HG03571 (cell line): ENCODE measurements at regions not wholly inside any gene's neighbourhood (a gene's known extent, or its start where the extent isn't known, plus 50 kb on each side); places are given as distances from the start of the nearest gene placed in this dataset.
"Not testable (repeated sequence)": the region's sequence is repeated elsewhere in the genome, so short reads cannot be mapped to it uniquely, and the experiment has no call there.

Source experiments
- ATAC-seq: cut with Tn5 transposase; IDR thresholded peaks from one replicate; pipeline ENCODE4 v1.9.1; 2021; ENCODE audit not compliant: unreplicated experiment

DNA sequence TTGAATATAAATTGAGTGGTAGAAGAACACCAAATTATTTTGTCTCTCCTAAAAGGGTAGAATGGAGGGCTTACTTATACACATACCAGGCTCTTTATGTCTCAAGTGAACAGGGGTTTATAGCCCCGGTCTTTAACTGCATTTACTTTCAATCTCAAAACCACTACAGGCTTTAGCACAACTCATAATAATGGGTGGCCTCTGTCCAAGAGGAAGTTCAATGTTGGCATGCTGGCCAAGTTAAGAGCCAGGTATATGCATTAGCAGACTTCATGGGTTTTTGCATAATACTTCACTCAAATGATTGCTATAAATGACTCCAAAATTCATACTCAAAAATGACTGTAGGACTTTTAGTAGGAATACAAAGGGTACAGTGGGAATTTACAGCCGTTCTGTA lies 118.5 kb upstream of the OTUD4 start:
- ATAC-seq, result no peak

DNA sequence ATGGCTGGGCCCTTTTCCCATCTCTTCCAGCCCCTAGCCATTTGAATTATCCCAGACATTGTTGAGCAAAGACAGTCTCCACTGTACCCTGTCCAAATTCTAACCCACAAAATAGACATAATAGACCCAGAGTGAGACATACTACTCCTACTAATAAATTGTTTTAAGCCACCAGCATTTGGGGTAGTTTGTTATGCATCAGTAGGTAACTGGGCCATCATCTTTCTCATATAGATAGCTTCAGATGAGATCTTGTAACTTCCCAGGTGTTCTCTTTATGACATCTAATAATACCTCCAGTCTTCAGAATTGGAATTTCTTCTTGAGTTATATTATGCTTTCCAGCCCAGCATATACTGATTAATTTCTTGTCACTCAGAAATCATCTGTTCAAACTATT lies 117.2 kb upstream of the OTUD4 start:
- ATAC-seq, result no peak

- ATAC-seq, result no peak
Observed at GRCh38 chr4:145295547-145295946, 115.2 kb upstream of the OTUD4 start.

GRCh38 chr4:145295122-145295521 lies 114.7 kb upstream of the OTUD4 start:
- no peak for ATAC-seq

DNA sequence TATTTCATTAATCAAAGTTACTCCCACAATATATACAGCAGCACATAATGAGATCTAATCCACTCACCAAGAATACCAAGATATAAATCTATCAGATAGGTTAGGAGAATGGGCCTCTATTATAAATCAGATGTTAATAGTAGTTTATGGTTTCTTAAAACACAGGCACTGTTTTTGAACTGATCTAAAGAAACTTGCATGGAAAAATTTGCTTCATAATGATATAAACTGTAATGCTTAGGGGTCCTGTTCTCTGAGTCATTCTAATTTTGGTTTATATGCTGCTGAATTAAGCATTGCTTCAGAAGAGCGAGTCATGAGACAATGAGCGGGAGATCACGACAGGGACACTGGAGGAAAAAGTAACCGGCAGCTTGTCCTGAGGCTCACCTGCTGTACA lies 113.3 kb upstream of the OTUD4 start:
- ATAC-seq, result no peak

GRCh38 chr4:145290955-145291354 lies 110.6 kb upstream of the OTUD4 start:
- no peak for ATAC-seq

DNA sequence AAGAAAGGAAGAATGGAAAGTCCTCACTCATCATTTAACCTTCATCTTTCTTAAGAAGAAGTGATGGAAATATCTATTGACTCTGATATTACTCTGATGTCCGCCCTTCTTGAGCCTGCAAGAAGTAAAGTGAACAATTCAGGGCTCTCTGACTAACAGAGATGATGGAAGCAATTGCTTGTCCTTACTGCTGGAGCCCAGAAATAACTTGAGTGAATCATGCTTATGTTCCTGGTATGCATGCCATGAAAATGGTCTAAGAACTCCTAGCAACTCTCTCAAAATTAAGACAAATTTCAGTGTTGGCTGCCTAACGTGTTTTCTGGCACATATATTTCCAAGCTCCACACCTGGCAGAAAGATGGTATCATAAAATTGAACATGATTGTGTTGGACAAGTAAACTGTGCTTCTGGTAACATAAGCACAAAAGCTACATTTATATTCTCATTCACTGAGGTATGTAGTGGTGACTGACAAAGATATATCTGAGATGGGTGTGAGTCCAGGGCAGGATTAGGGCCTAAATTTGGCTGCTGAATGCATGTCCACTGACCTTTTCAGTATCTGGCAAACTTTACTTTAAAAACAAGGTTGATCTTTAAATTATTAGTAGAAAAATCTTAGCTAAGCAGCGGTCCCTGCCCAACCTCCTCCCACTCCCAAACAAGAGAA lies 109.2 kb upstream of the OTUD4 start:
- no peak for ATAC-seq

- no peak for ATAC-seq
Observed at GRCh38 chr4:145287351-145287750, 107.0 kb upstream of the OTUD4 start.

- ATAC-seq, result no peak
Observed at GRCh38 chr4:145285928-145286327, 105.5 kb upstream of the OTUD4 start.

DNA sequence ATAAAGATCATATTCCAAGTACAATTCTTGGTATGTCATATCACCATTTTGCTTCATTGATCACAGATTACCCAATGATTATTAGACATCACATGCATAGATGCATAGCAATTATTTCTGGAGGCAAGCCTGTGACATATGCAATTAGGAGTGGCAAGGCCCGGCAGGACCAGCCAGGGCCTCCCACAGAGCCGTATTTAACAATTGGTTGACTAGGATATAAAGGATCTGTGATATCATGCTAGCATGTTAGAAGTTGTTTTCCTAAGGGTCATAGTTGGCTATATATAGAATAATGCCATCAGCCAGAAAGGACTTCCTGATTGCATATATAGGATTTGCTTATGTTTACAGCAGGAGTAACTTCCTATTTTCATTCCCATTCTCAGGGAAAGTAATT lies 103.5 kb upstream of the OTUD4 start:
- ATAC-seq, result no peak

DNA sequence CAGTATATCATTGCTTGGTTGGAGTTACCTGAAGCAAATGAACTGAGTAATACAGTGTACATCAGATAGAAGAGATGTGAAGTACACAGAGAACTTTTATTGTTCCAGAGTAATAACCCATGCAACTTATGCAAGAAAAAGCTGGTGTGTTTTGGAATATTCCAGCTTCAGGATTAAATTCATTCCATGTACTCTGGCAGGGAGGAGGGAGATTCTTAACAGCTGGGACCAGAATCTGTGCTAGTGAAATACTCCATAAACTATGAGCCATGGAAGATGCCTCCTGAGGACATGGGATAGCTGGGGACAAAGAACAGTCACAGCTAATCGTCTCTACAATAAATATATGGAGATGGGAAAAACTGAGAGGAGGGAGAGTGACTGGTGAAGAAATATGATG lies 101.6 kb upstream of the OTUD4 start:
- ATAC-seq, result no peak

DNA sequence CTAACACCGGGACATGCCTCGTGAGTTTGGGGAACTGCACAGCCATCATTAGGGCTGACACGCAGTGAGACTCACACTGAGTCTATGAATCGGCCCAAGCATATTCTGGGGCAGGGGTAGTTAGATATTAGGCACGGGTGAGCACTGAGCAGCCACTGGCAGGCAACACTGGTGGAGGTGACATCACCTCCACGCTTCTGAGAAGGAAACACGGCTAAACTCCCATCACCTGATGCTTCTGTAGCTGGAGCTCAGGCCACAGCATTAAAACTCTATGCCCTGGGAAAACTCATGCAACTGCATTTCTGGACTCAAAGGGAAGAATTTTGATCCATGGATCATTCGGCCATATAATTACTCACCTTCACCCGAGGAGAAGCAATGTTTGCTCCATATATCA lies 100.8 kb upstream of the OTUD4 start:
- ATAC-seq, result no peak

DNA sequence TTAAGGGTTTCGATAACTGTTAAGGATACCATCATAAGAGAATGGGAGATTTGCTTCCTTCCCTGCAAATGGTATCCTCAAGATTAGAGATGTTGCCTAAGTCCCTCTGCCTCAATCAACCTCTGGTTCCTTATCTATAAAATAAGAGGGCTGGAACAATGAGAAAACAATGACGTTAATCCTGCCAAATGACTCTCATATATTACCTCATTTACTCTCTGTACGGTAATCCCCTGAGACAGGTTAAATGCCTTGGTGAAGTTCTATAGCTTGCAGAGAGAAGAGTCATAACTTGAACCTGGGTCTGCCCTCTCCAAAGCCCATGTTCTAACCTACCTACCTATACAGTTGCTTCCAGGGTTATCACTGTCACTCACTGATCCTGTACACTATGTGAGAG lies 100.2 kb upstream of the OTUD4 start:
- no peak for ATAC-seq

- ATAC-seq, result no peak
Observed at GRCh38 chr4:145279122-145279960, 99.0 kb upstream of the OTUD4 start.

- ATAC-seq, result no peak
Observed at GRCh38 chr4:145278341-145279121, 98.1 kb upstream of the OTUD4 start.

- no peak for ATAC-seq
Observed at GRCh38 chr4:145277011-145277410, 96.6 kb upstream of the OTUD4 start.

GRCh38 chr4:145276050-145276449 lies 95.7 kb upstream of the OTUD4 start:
- no peak for ATAC-seq

DNA sequence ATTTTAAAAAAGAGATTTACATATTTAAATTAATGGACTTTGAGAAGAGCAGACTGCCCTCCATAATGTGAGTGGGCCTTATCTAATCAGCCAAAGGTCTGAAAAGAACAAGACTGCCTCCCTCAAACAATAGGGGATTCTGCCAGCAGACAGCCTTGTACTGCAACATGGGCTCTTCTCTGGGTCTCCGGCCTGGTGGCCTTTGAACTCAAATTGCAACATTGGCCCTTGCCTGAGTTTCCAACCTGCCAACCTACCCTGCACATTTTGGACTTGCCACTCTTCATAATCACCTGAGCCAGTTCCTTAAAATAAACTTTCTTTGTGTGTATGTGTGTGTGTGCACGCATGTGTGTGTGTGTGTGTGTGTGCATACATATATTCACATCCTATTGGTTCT lies 90.8 kb upstream of the OTUD4 start:
- no peak for ATAC-seq

GRCh38 chr4:145266881-145267280 lies 86.5 kb upstream of the OTUD4 start:
- no peak for ATAC-seq

GRCh38 chr4:145260091-145260490 lies 79.7 kb upstream of the OTUD4 start:
- no peak for ATAC-seq

- not testable (repeated sequence) for ATAC-seq
Observed at GRCh38 chr4:145255311-145255710, 74.9 kb upstream of the OTUD4 start.

DNA sequence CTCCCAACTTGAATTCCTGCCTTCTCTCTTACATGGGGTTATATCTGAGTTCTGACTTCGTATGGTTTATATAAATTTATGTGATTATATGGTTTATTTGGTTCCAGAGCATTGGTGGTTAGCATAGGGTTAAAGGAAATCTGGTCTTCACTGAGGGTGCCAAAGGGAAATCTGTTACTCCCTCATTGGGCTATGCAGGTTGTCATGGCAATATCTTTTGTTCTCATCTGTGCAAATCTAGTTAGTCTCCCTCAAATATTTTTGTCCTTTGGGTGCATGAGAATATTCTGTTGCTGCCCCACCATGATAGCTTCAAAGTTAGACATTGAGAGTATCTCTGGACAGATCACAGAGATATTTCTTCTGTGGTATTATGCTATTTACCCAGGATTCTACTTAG lies 71.8 kb upstream of the OTUD4 start:
- ATAC-seq, result no peak
